HG02763 (cell line): ENCODE measurements at regions not wholly inside any gene's neighbourhood (a gene's known extent, or its start where the extent isn't known, plus 50 kb on each side); places are given as distances from the start of the nearest gene placed in this dataset.

Source experiments
- ATAC-seq: cut with Tn5 transposase; IDR thresholded peaks from one replicate; pipeline ENCODE4 v1.9.1; 2021; ENCODE audit warnings: mild to moderate bottlenecking, moderate library complexity; ENCODE audit not compliant: unreplicated experiment

GRCh38 chr2:236317938-236318396 is 53.8 kb upstream of the ASB18 start:
- ATAC-seq: no peak

DNA sequence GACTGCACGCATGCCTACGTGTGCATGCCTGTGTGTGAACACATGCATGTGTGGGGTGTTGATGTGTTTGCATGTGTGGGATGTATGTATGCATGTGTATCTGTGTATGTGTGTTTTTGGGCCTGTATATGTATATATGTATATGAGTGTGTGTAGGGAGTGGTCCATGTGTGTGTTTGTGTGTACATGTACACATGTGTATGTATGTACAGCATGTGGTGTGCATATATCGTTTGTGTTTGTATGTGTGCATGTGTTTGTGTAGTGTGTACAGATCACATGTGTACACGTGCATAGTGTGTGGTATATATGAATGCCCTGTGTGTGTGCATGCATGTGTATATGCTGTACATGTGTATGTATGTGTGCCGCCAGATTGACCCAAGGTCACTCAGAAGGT is 54.2 kb upstream of the ASB18 start:
- no peak for ATAC-seq

DNA sequence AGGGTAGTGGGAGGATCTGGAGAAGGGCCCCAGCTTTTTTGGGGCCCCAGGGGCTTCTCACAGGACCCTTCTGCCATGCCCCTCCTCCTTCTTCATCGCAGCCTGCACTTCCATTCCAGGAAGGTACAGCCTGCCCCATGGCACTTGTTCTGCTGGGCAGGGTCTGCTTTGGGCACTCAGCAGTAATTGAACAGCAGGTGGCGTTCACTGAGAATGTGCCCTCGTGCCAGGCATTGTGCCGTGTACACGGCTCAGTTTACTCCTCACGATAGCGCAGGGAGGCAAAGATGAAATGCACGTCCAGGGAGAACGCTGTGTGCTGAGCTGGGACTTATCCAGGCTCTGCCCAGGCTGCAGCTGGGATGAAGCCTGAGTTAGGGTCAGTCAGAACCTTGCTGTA is 54.8 kb upstream of the ASB18 start:
- no peak for ATAC-seq

- ATAC-seq: no peak
Observed at GRCh38 chr2:236321415-236321814, 57.2 kb upstream of the ASB18 start.

DNA sequence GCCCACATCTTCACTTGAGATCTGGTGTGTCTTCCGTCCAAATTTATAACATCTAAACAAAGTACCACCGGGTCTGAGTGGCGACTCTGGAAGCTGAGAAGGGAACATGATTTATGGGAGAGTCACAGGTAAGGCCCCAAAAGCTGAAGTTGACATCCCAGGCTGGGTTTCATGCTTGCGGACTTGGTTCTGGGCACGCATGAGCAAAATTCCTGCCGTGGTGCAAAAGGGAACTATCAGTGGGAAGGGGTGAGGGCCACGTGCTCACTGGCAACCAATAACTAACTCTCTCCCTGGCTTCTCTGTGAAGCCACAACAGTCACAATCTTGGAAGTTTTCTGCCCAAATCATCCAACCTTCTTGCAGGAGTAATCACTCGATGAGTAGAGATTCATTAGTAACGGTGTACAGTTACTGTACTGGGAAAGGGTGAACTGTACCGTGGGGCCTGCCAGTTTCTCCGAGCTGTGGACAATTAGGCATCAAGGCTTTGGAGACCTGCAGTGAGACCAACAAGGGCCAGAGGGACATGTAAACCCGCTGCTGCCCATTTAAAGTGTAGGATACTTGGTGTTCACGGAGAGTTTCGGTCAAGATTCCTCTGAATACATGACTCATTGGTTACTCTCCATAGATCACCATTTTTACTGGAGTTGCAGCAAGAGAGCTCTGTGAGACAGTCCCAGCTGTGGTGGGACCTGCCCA is 69.4 kb upstream of the ASB18 start:
- ATAC-seq: no peak

GRCh38 chr2:236334122-236334876 is 70.1 kb upstream of the ASB18 start:
- ATAC-seq: no peak

GRCh38 chr2:236335696-236336574 is 71.7 kb upstream of the ASB18 start:
- ATAC-seq: no peak

GRCh38 chr2:236336575-236337464 is 72.6 kb upstream of the ASB18 start:
- no peak for ATAC-seq

DNA sequence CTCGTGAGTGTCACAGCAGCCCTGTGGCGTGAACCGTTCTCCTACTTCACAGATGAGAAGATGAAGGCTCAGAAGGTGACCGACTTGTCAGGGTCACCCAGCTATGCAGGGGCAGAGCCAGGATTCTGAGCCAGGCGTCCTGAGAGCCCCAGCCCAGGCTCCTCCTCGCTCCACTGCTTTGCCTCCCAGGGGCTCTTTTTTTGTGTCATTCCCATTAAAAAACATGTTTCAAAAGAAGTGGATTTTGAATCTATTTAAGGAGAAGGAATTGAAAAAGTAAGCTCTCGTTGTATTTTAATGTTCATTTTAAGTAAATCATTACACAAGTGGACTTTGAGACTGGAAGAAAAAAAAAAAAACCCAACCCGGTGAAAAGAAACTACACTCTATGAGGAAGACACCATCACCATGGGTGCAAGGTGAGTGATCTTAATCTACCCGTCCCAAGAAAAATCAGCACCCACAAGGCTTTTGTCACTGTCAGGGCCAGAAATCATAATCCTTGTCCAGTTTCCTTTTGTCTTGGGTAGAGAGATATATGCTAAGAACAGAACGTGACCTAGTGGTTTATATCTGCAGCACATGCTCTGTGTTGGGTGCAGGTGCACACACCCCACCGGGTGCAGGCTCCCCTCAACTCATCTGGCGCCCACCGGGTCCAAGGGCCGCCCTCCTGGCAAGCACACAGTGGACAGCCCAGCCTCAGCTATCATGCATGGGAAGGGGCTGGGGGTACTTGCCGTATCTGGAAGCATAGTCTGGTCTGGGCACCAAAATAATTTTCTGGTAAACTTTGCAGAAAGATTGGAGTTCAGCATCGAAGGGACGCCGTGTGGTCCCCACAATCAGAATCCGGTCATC is 73.5 kb upstream of the ASB18 start:
- no peak for ATAC-seq

GRCh38 chr2:236338495-236339184 is 74.4 kb upstream of the ASB18 start:
- ATAC-seq: no peak

DNA sequence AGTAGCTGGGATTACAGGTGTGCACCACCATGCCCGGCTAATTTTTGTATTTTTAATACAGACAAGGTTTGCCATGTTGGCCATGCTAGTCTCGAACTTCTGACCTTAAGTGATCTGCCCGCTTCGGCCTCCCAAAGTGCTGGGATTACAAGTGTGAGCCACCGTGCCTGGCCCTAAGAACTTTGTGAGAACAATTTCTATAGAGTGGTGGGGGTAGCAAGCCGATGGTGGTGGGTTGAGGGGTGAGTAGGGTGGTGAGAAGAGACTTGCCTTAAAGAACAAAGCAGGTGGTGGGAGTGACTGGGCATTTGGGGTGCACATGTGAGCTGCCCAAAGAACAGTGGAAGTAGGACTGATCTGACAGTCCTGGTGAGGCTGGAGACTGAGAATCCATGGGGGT is 76.0 kb upstream of the ASB18 start:
- ATAC-seq: no peak

GRCh38 chr2:236341067-236341466 is 76.9 kb upstream of the ASB18 start:
- no peak for ATAC-seq

DNA sequence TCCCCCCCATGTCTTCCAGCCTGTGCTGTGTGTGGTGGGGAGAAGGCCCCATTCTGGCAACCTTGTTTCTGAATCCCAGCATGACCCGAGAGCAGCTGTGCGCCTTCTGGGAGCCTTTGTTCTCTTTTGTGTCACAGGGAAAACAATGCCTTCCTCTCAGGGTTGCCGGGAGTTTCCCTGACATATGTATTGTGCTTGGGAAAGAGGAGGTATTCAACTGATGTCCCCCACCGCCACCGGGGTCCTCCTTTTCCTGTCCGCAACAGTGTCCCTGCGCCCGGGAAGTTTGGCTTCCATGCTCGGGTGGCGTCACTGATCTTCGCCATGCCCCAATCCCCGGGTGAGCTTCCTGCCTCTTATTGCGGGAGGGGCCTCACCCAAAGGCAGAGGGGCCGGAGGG is 77.5 kb upstream of the ASB18 start:
- no peak for ATAC-seq

- ATAC-seq: no peak
Observed at GRCh38 chr2:236342507-236342906, 78.3 kb upstream of the ASB18 start.

DNA sequence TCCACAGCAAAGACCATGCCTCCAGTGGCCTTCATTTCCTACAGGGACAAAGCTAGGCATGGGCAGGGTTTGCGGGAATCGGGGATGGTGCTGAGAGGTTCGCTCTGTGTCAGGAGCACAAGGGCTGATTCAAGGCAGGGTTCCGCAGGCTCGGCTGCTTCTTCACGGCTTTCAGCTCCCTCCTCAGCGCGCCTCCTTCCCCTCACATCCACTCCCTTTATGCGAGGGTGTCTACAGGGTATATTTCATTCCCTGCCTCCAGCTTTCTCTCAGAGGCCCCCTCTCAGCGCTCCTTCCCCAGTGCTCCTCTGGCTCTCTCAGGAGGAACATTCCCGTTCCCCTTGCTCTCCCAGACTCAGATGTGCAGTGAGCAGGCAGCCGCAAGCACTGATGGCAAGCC is 78.7 kb upstream of the ASB18 start:
- ATAC-seq: no peak

DNA sequence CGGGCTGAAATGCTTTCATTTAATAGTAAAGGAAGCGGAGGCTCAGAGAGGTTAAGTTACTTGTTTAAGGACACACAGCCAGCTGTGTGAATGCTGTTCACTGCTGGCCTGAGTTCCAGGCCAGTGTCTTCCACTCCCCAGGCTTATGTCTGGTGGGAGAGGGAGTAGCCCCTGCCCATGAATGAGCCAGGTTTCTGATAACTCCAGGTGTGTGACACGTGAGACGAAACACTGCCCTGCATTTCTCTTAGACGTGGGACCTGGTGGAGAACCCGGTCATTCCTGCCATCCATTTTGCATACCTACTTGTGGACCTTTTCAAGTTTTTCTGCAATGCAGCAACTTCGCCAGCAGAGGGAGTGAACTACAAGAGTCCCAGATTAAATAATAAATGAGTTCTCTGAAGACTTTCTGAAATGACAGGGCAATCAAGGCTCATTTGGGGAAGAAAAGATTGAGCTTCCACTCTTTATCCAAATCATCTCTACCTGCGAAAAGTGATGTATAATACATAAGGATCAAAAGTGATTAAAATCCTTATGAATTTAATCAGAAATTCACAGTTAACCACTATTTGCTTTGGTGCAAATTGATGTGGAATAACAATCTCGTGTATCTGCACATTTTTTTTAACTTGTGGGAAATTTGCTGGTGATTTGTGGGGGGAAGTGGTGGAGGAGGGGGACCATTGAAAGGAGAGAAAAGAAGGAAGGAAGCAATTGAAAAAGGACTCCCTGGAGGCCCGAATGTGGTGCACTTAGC is 79.4 kb upstream of the ASB18 start:
- no peak for ATAC-seq

GRCh38 chr2:236344446-236344845 is 80.2 kb upstream of the ASB18 start:
- no peak for ATAC-seq

GRCh38 chr2:236345081-236345714 is 81.0 kb upstream of the ASB18 start:
- ATAC-seq: no peak
